ENCODE measurements at regions not wholly inside any gene's neighbourhood (a gene's known extent, or its start where the extent isn't known, plus 50 kb on each side); places are given as distances from the start of the nearest gene placed in this dataset.

DNA sequence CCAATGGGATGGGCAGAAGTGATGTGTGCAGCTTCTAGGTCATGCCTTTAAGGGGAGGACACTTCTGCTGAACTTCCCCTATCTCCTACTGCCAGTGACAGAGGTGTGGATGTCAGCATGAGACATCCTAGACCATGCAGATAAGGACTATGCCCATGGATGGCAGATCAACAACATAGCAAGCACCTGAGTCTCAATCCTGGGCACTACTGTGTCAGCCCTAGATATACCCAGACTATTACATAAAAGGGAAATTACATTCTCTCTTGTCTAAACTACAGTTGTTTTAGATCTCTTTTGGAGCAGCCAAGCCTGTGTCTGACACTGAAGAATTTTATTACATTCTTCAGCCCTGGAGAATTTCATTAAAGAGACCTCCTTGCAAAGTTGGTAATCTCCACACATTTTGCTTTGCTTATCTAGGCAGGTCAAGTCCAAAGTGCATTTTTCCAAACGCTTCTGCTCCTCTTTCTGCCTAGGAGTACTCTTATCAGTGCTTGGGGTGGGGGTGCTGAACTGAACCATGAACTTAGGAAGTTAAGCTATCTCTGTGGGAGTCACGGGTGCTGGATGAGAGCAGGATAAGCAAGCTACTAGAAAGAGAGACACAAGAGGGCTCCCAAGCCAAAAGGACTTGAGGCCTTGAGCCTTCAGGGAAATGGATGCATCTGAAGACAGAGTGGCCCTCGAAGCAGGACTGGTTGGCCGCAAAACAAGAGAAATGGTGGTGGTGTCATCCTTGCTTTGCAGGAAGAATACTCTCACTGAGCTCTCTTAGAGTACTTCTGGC lies 95.2 kb upstream of the SPRED2 start (continued):
- TF ChIP-seq POU5F1 (IDR thresholded peaks at IDR 0.05; ENCODE audit: low read depth, low read length) (no peak), BRCA1 (IDR thresholded peaks at IDR 0.05; ENCODE audit: low read depth, low read length) (no peak), BCL11A (IDR thresholded peaks at IDR 0.05; ENCODE audit: low read depth in 2 of 2, low read length in 2 of 2) (no peak), NANOG (IDR thresholded peaks at IDR 0.05; ENCODE audit: insufficient read depth, low read depth, low read length, poor library complexity, severe bottlenecking) (no peak)
- TF ChIP-seq, protein P1, sequence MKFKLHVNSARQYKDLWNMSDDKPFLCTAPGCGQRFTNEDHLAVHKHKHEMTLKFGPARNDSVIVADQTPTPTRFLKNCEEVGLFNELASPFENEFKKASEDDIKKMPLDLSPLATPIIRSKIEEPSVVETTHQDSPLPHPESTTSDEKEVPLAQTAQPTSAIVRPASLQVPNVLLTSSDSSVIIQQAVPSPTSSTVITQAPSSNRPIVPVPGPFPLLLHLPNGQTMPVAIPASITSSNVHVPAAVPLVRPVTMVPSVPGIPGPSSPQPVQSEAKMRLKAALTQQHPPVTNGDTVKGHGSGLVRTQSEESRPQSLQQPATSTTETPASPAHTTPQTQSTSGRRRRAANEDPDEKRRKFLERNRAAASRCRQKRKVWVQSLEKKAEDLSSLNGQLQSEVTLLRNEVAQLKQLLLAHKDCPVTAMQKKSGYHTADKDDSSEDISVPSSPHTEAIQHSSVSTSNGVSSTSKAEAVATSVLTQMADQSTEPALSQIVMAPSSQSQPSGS (IDR thresholded peaks at IDR 0.05; ENCODE audit: low read length): no peak
